ENCODE measurements at regions not wholly inside any gene's neighbourhood (a gene's known extent, or its start where the extent isn't known, plus 50 kb on each side); places are given as distances from the start of the nearest gene placed in this dataset.

DNA sequence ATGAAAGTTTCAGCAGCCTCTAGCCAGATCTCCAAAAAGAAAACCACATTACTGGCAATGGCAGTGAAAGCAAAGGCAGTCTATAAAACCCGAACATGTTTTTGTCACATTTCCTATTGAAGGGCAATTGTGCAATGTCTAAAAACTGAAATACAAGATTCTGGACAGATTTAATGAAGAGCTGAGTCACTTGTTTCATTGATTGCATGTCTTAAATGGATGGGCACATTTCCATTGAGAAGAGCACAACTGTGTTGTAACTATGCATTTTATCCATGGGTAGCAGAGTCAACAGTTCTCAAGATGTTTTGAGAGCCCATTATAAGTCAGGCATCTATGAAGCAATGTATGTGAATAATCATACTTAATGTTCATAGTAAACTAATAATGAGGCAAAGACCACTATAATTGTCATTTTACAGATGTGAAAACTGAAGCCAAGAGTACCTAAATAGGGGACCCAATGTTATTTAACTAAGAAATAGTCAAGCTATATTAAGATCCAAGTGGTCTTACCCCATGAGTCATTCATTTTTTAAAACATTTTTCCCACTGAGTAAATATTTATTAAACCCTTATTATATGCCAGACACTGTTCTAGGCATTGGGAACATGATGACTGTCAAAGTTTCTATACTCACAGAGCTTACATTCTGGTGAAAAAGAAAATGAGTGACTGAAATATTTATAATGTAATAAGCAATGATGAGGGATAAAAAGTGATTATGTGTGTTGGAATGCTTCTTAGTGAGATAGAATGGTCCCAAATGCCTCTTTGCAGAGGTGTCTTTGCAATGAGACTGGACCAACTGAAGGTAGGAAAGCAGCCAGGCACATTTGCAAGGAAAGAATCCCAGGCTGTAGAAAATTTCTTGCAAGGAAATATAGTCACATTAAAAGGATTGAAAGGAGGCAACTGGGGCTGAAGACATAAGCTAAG lies 818.9 kb upstream of the ACVR2A start:
- Histone ChIP-seq H3K4me1 (ENCODE audit: control extremely low read depth in 1 of 4, control insufficient read depth in 4 of 4, insufficient read depth in 4 of 4, low read length in 3 of 4) (no peaks in the 10 kb centered on the region), H3K9me3 (ENCODE audit: control extremely low read depth in 1 of 5, control insufficient read depth in 4 of 5, insufficient read depth in 2 of 5, low read depth in 1 of 5, low read length in 4 of 5) (peaks cover 0 to 18% (median 4%) of the 10 kb centered on the region in 5 experiments), H3K27me3 (replicated peaks in 2 of 5; ENCODE audit: control insufficient read depth in 4 of 5, insufficient read depth in 5 of 5, low read length in 4 of 5) (no peaks in the 10 kb centered on the region), H3K27ac (ENCODE audit: insufficient read depth in 1 of 2, low read depth in 1 of 2, low read length in 2 of 2, poor library complexity in 1 of 2, severe bottlenecking in 2 of 2) (no peak overlapping the region), H3K4me3 (ENCODE audit: control insufficient read depth in 1 of 7, extremely low read depth in 1 of 7, insufficient read depth in 4 of 7, low read depth in 2 of 7, low read length in 6 of 7) (no peak overlapping the region), H3K36me3 (ENCODE audit: control insufficient read depth in 4 of 4, insufficient read depth in 4 of 4, low read length in 3 of 4) (no peaks in the 10 kb centered on the region)
- ChIA-PET POLR2A (no interaction called here), CTCF (interaction anchor here (0.5 kb wide), 1 partner anchor 655 kb away, joined by 3 read pairs; no protein-coding TSS in a partner anchor)
- no peak for DNase-seq
- WGBS (ENCODE audit: insufficient coverage), result 100% methylated on average over 1 of the region's 1 CpG

DNA sequence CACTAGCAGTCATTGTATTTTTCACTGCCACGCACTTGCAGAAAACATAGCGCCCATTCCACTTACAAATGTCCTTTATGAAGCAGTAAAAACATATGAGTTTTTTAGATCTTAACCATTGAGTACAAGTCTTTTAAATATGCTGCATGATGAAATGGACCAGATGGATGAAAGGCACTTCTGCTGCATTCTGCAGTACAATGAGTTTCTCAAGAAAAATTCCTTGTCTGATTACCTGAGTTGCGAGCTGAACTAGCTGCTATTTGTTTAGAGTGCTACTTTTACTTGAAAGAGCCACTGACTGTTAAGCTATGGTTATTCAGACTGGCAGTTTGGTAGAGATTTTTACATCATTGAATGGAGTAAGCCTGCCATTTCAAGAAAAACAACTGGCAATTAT lies 825.5 kb upstream of the ACVR2A start:
- no peaks in the 10 kb centered on the region for H3K4me1 ChIP-seq (ENCODE audit: control extremely low read depth in 1 of 4, control insufficient read depth in 4 of 4, insufficient read depth in 4 of 4, low read length in 3 of 4)
- H3K36me3 ChIP-seq (ENCODE audit: control insufficient read depth in 4 of 4, insufficient read depth in 4 of 4, low read length in 3 of 4), result no peaks in the 10 kb centered on the region
- ChIA-PET CTCF (no interaction called here), POLR2A (no interaction called here)
- H3K9me3 ChIP-seq (ENCODE audit: control extremely low read depth in 1 of 5, control insufficient read depth in 4 of 5, insufficient read depth in 2 of 5, low read depth in 1 of 5, low read length in 4 of 5), result peaks cover 0 to 15% (median 4%) of the 10 kb centered on the region in 5 experiments
- DNase-seq, result no peak
- no peak overlapping the region for H3K4me3 ChIP-seq (ENCODE audit: control insufficient read depth in 1 of 7, extremely low read depth in 1 of 7, insufficient read depth in 4 of 7, low read depth in 2 of 7, low read length in 6 of 7)
- 100% methylated on average over 1 of the region's 3 CpGs for WGBS (ENCODE audit: insufficient coverage)
- H3K27me3 ChIP-seq (replicated peaks in 2 of 5; ENCODE audit: control insufficient read depth in 4 of 5, insufficient read depth in 5 of 5, low read length in 4 of 5), result no peaks in the 10 kb centered on the region
- H3K27ac ChIP-seq (ENCODE audit: insufficient read depth in 1 of 2, low read depth in 1 of 2, low read length in 2 of 2, poor library complexity in 1 of 2, severe bottlenecking in 2 of 2), result no peak overlapping the region

DNA sequence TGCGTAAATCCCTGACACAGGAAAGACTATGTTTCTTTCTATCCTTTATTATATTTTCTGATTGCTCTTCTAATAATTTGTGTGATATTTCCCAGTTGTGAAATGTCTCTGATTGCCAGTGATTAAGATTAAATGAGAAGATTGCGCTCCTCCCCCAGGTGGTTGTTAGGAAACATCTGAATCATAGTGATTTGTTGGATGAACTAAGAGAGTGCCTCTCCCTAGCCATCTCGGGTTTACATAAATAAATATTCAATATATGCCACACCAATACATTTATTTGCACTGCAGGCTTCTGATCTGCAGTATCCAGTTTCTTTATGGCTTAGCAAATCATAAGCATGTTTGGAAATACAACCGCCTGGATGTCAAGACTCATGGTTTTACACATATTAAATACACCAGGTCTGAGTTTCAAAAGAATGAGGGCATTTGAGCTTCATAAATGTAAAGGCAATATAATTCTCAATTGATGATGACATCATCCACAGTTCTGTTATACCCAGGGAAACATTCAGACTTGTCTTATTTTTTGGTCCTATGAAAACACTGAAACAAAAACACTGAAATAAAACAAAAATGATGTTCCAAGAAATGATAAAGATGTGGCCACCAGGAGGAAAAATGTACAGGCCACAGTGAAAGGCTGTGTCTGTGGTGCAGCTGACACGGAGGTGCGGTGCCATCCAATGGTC lies 826.7 kb upstream of the ACVR2A start:
- H3K4me3 ChIP-seq (ENCODE audit: control insufficient read depth in 1 of 7, extremely low read depth in 1 of 7, insufficient read depth in 4 of 7, low read depth in 2 of 7, low read length in 6 of 7), result no peak overlapping the region
- ChIA-PET POLR2A (no interaction called here), CTCF (no interaction called here)
- H3K4me1 ChIP-seq (ENCODE audit: control extremely low read depth in 1 of 4, control insufficient read depth in 4 of 4, insufficient read depth in 4 of 4, low read length in 3 of 4), result no peaks in the 10 kb centered on the region
- WGBS (ENCODE audit: insufficient coverage), result 93% methylated on average over 2 of the region's 6 CpGs
- H3K36me3 ChIP-seq (ENCODE audit: control insufficient read depth in 4 of 4, insufficient read depth in 4 of 4, low read length in 3 of 4), result no peaks in the 10 kb centered on the region
- H3K9me3 ChIP-seq (ENCODE audit: control extremely low read depth in 1 of 5, control insufficient read depth in 4 of 5, insufficient read depth in 2 of 5, low read depth in 1 of 5, low read length in 4 of 5), result peaks cover 0 to 8% (median 0%) of the 10 kb centered on the region in 5 experiments
- no peak for DNase-seq
- no peaks in the 10 kb centered on the region for H3K27me3 ChIP-seq (replicated peaks in 2 of 5; ENCODE audit: control insufficient read depth in 4 of 5, insufficient read depth in 5 of 5, low read length in 4 of 5)
- no peak overlapping the region for H3K27ac ChIP-seq (ENCODE audit: insufficient read depth in 1 of 2, low read depth in 1 of 2, low read length in 2 of 2, poor library complexity in 1 of 2, severe bottlenecking in 2 of 2)

GRCh38 chr2:147016181-147016580 lies 828.6 kb upstream of the ACVR2A start:
- no peaks in the 10 kb centered on the region for H3K9me3 ChIP-seq (ENCODE audit: control extremely low read depth in 1 of 5, control insufficient read depth in 4 of 5, insufficient read depth in 2 of 5, low read depth in 1 of 5, low read length in 4 of 5)
- DNase-seq, result no peak
- H3K4me1 ChIP-seq (ENCODE audit: control extremely low read depth in 1 of 4, control insufficient read depth in 4 of 4, insufficient read depth in 4 of 4, low read length in 3 of 4), result no peaks in the 10 kb centered on the region
- no CpG with 5 or more reads among the region's 1 CpG for WGBS (ENCODE audit: insufficient coverage)
- ChIA-PET POLR2A (no interaction called here), CTCF (no interaction called here)
- H3K4me3 ChIP-seq (ENCODE audit: control insufficient read depth in 1 of 7, extremely low read depth in 1 of 7, insufficient read depth in 4 of 7, low read depth in 2 of 7, low read length in 6 of 7), result no peak overlapping the region
- H3K36me3 ChIP-seq (ENCODE audit: control insufficient read depth in 4 of 4, insufficient read depth in 4 of 4, low read length in 3 of 4), result no peaks in the 10 kb centered on the region
- no peaks in the 10 kb centered on the region for H3K27me3 ChIP-seq (replicated peaks in 2 of 5; ENCODE audit: control insufficient read depth in 4 of 5, insufficient read depth in 5 of 5, low read length in 4 of 5)
- no peak overlapping the region for H3K27ac ChIP-seq (ENCODE audit: insufficient read depth in 1 of 2, low read depth in 1 of 2, low read length in 2 of 2, poor library complexity in 1 of 2, severe bottlenecking in 2 of 2)

GRCh38 chr2:147015591-147015990 lies 829.2 kb upstream of the ACVR2A start:
- Histone ChIP-seq H3K27me3 (replicated peaks in 2 of 5; ENCODE audit: control insufficient read depth in 4 of 5, insufficient read depth in 5 of 5, low read length in 4 of 5) (no peaks in the 10 kb centered on the region), H3K27ac (ENCODE audit: insufficient read depth in 1 of 2, low read depth in 1 of 2, low read length in 2 of 2, poor library complexity in 1 of 2, severe bottlenecking in 2 of 2) (no peak overlapping the region), H3K9me3 (ENCODE audit: control extremely low read depth in 1 of 5, control insufficient read depth in 4 of 5, insufficient read depth in 2 of 5, low read depth in 1 of 5, low read length in 4 of 5) (no peaks in the 10 kb centered on the region), H3K4me3 (ENCODE audit: control insufficient read depth in 1 of 7, extremely low read depth in 1 of 7, insufficient read depth in 4 of 7, low read depth in 2 of 7, low read length in 6 of 7) (no peak overlapping the region), H3K36me3 (ENCODE audit: control insufficient read depth in 4 of 4, insufficient read depth in 4 of 4, low read length in 3 of 4) (no peaks in the 10 kb centered on the region), H3K4me1 (ENCODE audit: control extremely low read depth in 1 of 4, control insufficient read depth in 4 of 4, insufficient read depth in 4 of 4, low read length in 3 of 4) (no peaks in the 10 kb centered on the region)
- 80% methylated on average over 1 of the region's 1 CpG for WGBS (ENCODE audit: insufficient coverage)
- ChIA-PET CTCF (no interaction called here), POLR2A (no interaction called here)
- no peak for DNase-seq

DNA sequence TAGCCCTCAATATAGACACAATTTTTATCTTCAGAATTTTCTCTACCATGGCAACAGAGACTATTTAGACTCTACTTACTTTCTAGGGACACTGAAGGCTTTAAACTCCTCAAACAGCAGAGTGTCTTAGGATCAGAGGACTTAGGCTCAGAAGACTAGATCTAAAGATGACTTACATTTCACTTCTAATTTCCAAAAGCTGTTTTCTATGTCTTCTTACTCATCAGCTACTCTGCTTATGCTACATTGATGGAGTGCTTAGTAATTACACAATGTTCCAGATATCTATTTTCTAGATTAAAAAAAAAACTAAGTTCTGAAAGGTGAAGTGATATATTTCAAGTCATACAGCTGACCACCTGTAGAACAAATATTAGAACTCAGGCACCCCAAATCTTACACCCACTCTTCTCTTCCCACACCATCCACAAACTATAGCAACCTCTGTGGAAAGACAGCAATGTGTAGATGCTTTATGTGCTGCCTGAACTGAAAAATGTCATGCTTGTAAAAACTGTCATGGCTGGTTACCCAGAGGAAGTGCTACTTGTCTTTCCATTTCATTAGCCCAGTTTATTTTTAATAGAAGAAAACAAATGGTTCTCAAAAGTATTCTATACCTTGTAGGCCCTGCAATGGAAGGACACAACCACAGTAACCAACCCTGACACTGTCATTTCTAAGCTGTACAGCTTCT lies 831.0 kb upstream of the ACVR2A start:
- no peaks in the 10 kb centered on the region for H3K36me3 ChIP-seq (ENCODE audit: control insufficient read depth in 4 of 4, insufficient read depth in 4 of 4, low read length in 3 of 4)
- no peaks in the 10 kb centered on the region for H3K27me3 ChIP-seq (replicated peaks in 2 of 5; ENCODE audit: control insufficient read depth in 4 of 5, insufficient read depth in 5 of 5, low read length in 4 of 5)
- no peaks in the 10 kb centered on the region for H3K4me1 ChIP-seq (ENCODE audit: control extremely low read depth in 1 of 4, control insufficient read depth in 4 of 4, insufficient read depth in 4 of 4, low read length in 3 of 4)
- ChIA-PET POLR2A (no interaction called here), CTCF (interaction anchor here (0.6 kb wide), 1 partner anchor 1242 kb away, joined by 3 read pairs; no protein-coding TSS in a partner anchor)
- DNase-seq, result no peak
- no peaks in the 10 kb centered on the region for H3K9me3 ChIP-seq (ENCODE audit: control extremely low read depth in 1 of 5, control insufficient read depth in 4 of 5, insufficient read depth in 2 of 5, low read depth in 1 of 5, low read length in 4 of 5)
- H3K27ac ChIP-seq (ENCODE audit: insufficient read depth in 1 of 2, low read depth in 1 of 2, low read length in 2 of 2, poor library complexity in 1 of 2, severe bottlenecking in 2 of 2), result no peak overlapping the region
- H3K4me3 ChIP-seq (ENCODE audit: control insufficient read depth in 1 of 7, extremely low read depth in 1 of 7, insufficient read depth in 4 of 7, low read depth in 2 of 7, low read length in 6 of 7), result no peak overlapping the region

DNA sequence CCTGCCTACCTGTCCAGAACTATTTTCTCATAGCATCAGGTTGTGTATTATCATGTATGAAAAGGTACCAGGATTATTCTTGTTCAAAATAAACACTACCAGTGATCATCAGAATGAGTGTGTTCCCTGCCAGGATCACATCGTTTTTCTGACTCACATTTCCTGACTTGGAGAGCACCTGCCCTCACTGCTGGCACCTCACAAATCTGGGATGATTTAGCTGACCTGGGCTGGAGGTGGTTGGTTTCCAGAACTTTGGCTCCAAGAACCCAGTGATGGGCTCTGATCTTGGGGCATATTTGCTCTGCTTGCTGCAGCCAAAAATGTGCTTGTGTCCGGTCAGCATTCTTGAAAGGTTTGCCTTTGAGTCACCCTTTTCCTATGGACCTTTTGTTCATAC lies 836.3 kb upstream of the ACVR2A start:
- H3K4me3 ChIP-seq (ENCODE audit: control insufficient read depth in 1 of 7, extremely low read depth in 1 of 7, insufficient read depth in 4 of 7, low read depth in 2 of 7, low read length in 6 of 7), result no peak overlapping the region
- ChIA-PET POLR2A (no interaction called here), CTCF (no interaction called here)
- no peaks in the 10 kb centered on the region for H3K27me3 ChIP-seq (replicated peaks in 2 of 5; ENCODE audit: control insufficient read depth in 4 of 5, insufficient read depth in 5 of 5, low read length in 4 of 5)
- 79% methylated on average over 2 of the region's 2 CpGs for WGBS (ENCODE audit: insufficient coverage)
- H3K9me3 ChIP-seq (ENCODE audit: control extremely low read depth in 1 of 5, control insufficient read depth in 4 of 5, insufficient read depth in 2 of 5, low read depth in 1 of 5, low read length in 4 of 5), result no peaks in the 10 kb centered on the region
- DNase-seq, result no peak
- H3K27ac ChIP-seq (ENCODE audit: insufficient read depth in 1 of 2, low read depth in 1 of 2, low read length in 2 of 2, poor library complexity in 1 of 2, severe bottlenecking in 2 of 2), result no peak overlapping the region
- H3K36me3 ChIP-seq (ENCODE audit: control insufficient read depth in 4 of 4, insufficient read depth in 4 of 4, low read length in 3 of 4), result no peaks in the 10 kb centered on the region
- H3K4me1 ChIP-seq (ENCODE audit: control extremely low read depth in 1 of 4, control insufficient read depth in 4 of 4, insufficient read depth in 4 of 4, low read length in 3 of 4), result no peaks in the 10 kb centered on the region

Data from common myeloid progenitor, CD34-positive (primary cell).